NCI-H345 treated with DMSO at 0.1 percent for 48 hours (cell line): ENCODE measurements at regions not wholly inside any gene's neighbourhood (a gene's known extent, or its start where the extent isn't known, plus 50 kb on each side); places are given as distances from the start of the nearest gene placed in this dataset.

Experiments
- DNase-seq: peaks from one replicate; lab custom pipeline; 2025; ENCODE audit not compliant: unreplicated experiment; lab: John Stamatoyannopoulos, UW

DNA sequence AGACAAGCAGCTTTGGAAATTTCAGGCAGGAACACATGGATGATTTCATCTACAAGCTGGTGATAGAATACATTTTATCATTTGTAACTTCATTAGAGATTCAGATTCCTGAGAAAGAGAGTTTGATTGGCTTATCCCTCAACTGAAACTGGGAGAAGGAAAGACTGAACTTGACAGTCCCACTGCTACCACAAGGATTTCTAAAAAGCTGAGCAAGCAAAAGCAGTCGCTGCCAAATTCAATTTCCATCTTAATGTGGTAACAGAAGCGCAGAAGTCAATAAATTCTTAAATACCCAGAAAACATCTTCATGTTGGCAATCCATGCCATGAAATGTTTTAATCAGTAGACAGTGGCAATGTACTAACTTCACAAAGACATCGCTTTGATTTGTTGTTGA lies 172.1 kb upstream of the DACH1 start:
- no peak for DNase-seq

DNA sequence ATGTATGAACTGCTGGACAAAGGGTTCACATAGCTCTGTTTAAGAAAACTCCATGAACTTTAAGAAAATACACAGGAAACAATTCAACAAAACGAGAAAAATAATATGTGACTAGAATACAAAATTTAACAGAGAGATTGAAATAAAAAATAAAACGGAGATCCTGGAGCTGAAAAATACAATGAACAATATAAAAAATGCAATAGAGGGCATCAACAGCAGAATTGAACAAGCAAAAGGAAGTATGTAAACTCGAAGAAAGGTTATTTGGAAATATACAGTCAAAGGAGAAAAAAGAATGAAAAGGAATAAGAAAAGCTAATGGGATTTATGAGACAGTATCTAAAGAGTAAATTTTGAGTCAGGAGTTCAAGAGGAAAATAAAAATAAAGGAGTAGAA lies 163.0 kb upstream of the DACH1 start:
- DNase-seq, result no peak

DNA sequence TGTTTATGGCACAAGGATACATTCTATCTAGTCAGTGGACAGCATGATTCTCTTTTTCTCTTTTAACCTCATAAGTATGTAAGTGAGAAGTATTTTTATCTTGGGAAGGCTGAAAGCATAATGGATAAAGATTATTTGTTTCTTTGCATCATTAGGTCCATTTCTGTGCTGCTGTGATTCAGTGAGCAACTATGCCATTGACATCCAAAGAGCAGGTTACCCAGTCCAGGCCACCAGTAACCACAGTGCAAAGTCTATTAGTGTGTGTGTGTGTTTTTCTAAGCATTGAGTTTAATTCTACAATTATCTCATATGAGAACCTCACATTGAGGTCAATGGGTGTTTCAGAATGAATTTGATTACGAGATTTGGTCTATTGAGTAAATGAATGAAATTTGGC lies 158.8 kb upstream of the DACH1 start:
- no peak for DNase-seq

DNA sequence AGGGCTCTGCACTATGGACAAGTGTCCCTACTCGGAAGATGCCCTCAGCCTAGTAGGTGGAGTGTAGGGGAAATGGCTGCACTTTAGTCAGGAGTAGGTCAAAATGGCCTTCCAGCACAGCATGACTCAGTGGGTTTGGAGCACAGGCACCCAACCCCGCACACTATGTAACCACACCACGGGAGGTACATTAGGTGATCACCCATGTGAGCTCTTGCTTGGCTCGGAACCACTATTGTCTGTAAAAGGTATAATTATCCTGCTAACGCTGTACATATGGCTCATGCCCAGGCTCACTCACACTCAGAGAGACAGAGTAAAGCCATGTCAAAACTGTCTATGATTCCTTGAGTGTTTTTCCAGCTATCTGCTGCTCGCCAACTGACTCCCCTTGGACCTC lies 156.9 kb upstream of the DACH1 start:
- no peak for DNase-seq

DNA sequence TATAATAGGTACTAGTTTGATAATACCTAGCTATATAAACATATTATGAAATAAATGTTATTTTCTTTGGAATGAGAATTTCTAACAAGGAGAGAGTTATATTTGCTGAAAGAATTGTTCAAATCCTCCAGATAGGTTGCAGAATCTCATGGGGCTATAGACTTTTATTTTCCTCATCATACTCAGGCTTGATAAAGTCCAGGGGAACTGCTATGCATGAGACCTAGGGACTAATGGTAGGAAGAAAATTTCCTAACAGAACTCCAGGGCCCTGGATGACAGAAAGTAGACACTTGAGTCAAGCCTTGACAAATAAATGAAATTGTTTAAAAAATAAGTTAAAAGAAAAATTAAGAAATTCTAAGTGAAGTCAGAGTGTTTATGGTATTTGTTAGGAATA lies 138.5 kb upstream of the DACH1 start:
- DNase-seq, result no peak

DNA sequence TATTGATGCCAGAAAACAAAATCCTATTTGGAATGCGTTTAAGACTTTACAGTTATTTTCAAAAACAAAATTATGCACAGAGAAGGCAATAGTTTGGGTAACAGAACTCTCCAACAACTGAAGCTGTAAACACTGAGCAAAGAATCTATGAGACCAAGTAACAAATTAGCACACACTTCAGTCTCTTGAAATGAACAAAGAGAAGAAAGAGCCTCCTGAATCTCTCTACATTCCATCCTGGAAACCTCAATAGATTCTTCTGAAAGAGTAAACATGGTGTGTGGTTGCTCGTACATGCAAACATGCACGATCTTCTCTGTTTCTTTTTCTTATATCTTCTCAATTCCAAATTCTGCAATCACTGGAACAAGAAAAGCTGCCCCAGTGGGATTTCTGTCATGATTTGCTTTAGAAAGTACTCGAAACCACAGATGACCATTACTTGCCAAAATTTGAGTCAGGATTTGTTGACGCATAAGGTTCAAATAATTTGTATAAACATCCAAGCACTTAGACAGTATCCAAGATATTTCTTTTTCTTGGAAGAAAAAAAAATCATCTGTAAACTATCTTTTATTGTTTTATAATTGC lies 137.9 kb upstream of the DACH1 start:
- no peak for DNase-seq

DNA sequence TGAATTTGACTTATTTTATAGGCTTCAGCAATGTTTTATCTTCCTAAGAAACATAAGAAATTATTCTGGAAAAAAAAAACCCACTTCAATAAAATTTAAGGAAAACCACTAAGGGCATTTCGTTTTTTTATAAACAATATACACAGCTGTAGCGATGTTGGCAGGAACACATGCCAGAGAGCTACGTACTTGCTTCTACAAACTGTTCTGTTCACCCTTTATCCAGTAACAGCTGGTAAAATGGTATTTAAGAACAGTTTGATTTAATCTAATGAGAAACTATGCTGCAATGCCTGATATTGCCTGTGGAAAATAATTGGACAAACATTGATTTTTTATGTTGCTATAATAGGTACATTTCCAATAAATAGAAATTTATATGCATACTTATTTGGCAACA lies 137.2 kb upstream of the DACH1 start:
- DNase-seq, result no peak

DNA sequence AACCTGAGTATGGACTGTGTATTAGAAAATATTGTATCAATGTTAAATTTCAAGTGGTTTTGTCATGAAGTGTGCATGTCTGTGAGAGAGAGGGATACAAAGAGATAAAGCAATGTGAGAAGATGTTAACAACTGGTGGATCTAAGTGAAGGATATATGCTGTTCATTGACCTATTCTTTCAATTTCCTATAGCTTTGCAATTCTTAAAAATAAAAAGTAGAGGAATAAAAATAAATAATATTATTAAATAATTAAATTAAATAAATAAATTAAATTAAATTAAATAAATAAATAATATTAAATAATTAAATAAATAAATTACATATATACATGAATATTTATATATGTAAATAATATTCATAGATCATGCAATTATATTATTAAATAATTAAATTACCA lies 131.2 kb upstream of the DACH1 start:
- no peak for DNase-seq

DNA sequence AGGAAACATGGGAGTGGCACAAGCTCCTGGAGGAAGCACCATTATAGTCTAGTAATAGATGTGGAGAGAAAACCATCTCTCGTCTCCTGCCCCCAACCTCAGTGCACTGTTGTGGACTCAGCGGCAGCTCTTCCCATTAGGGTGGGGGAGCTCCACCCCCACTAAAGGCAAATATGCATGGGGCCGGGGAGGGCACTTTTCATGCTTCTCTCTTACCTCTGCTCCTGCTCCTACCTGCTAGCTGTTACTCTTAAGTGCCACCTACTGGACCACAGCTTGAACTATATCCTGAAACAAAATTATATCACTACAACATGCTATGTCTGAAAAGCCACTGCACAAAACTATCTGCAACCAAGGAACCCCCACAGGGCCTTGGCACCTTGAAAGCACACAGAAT lies 112.6 kb upstream of the DACH1 start:
- peak; percentile 9 for DNase-seq

DNA sequence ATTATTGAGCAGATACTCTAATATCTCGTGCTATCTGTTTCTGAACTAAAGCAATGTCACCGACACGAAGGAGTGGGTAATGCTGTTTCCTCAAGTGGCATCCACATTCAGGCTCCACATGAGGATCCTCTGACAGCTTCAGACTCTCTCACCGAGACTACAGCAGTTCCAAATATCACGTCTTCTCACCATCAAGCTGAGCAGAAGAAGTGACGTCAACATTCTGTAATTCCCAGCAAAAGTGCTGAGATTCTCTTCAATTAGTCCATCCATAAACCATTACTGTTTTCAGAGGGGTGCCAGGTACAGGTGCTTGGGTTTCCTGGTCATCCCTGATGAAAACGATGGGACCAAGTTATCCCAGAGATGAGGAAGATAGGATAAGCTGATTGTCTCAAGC lies 110.0 kb upstream of the DACH1 start:
- no peak for DNase-seq

DNA sequence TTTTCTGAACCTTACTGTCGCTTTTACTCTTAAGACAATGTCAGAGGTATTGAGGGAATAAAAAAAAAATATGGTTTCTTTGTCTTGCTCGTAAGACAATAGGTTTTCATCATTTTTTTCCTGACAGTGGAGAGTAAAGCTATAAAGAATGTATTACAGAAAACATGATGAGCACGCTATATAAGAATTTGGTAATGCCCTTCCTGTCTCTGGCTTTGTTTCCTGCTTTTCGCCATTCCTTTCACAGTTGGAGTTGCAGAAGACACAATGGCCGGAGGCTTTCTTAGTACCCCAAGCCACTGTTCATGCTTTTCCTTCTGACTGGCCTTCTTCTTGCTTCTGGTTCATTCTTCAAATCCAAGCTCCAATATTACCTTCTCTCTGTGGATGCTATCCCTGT lies 101.0 kb upstream of the DACH1 start:
- no peak for DNase-seq

DNA sequence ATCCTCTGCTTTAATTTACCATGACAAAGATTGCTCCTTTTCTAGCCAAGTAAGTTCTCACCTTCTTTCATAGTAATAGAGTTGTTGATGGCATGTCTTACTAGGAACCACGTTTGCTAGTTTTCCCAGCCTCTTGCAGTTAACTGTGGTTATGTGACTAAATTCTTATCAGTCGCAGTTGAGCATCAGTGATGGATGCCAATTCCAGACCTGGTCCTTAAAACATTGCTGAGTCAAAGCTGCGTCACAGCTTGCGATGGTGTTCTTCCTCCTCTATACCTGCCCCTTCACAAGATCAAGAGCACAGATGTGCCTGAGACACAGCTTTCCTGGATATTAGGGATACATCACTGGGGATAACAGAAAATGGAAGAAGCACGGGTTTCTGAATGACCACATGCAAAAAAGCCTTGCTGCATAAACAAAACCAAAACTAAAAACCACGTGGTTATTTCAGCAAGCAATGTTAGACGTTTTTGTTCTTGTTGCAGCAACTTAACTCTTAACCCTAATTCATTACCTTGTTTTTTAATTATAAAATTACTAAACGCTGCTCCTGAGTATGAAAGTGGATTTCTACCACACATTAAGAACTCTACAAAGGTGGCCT lies 97.6 kb upstream of the DACH1 start:
- no peak for DNase-seq

DNA sequence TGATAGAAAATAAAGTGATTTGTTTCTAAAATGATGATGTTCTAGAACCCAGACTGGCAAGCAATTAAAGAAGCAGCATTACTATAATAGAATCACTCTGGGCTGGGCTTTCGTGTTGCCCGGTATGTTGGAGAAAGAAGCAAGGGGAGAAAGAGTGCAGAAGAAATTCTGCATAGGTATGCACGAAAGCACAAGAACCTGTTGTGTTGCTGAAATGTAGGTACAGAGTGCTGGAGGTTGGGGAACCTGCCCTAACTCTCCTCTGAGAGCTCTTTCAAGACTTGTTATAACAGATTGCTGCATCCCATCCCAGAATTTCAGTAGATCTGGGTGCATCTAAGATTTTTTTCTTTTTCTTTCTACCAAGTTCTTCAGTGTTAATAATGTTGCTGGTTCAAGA lies 95.7 kb upstream of the DACH1 start:
- no peak for DNase-seq

DNA sequence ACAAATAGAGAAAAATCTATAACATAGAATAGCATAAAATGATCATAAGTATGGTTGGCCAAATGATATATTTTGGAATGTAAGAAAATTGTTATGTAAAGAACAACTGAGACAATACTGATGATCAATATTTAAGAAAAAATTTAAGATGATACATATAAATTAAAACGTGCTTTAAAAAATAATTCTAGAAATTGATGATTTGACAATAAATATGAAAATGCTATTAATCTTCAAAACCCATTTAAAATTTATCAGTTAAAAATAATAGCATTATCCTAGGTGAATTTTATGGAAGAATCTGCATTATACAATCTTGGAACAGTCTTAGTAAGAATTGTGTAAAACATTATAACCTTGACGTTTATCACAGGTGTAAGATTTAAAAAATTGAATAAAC lies 95.1 kb upstream of the DACH1 start:
- no peak for DNase-seq

DNA sequence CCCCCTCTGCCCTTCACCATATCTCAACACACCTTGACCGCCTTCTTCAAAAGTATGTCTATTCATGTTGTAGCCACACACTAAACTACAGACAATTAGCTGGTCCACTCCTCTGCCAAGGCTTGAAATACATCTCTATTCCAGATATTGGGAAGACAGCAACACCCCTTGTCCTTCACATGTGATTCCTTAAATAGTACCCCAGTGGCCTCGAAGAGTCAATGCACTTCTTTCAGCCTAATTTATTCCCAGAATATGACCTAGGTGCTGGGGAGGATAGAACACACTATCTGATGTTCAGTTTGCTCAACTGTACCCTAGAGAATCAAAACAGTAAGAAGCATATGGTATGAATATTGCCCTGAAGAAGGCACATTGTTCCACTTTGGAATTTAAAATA lies 82.4 kb upstream of the DACH1 start:
- no peak for DNase-seq

DNA sequence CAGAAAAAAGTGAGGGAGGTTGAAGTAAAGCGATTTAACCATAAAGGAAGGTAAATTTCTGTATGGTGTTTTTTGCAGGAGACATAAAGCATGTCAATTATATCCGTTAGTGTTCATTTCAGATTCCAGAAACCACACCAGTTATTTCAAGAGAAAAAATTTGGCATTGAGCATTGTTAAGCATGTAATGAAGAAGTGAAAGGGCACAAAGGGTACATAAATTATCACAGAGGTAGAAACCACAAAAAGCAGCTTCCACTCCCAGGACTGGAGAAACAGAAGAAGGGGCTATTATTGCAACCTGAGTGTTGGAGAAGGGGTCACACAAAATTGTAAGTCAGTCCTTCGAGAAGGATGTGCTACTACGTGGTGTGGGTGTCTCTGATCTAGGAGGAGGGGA lies 72.2 kb upstream of the DACH1 start:
- DNase-seq, result no peak

DNA sequence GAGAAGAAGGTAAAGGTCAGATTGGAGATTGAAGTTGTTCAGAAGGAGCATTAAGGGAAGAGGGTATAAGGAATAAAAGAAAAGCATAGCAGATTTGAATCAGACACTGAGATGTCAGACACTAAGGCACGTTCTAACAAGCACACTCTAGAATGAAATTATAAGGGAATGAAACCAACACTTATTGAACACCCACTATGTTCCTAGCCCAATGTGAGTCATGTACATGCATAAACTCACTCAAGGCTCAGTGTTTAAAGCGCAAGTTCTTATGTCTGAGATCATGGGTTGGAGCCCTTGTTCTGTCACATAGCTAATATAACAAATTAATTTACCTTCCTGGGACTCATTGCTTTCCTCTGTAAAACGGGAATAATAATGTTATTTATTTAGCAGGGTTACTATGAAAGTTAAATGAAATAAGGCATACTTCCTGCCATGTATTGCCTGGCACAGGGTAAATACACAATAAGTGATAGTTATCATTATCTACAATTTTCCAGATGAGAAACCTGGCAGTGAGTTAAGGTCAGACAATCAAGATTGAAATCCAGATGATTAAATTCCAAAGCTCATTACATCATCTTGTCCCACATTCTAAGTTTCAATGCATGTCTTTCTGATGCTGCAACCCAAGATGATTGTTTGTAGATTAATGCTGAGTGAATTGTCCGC lies 68.3 kb upstream of the DACH1 start:
- no peak for DNase-seq

DNA sequence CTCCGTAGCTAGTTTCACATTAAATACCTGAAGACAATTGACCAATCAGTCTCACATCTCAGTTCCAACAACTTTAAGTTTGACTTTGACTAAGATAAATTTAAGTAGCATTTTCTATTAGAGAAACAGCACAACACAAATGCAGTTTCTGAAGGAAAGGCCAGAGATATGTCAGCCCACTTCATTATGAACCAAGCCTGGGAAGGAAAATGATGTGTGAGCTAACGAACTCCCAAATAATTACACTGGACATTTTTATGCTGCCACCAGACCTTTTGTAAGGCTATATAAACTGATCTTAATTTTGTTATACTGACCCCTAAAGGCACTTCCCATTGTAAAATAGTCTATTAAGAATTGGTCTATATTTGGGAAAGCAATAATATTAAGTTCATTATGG lies 57.9 kb upstream of the DACH1 start:
- no peak for DNase-seq

DNA sequence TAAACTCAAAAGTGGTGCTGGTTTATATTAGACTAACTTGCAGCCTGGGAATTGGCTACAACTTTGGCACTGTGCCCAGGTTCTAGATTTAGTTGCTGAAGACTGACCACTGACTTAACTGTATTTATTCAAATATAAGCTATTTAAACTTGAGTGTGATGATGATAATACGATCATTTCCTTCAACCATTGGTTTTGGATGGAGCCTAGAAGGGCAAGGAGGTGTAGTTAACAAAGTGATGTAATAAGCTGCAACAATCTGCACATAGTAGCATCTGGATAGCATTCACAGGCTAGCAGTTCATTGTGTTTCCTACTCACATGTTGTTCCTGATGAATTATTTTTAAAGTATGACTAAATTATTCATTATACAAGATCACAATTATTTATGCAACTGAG lies 55.2 kb upstream of the DACH1 start:
- no peak for DNase-seq
